ENCODE measurements at regions not wholly inside any gene's neighbourhood (a gene's known extent, or its start where the extent isn't known, plus 50 kb on each side); places are given as distances from the start of the nearest gene placed in this dataset.

DNA sequence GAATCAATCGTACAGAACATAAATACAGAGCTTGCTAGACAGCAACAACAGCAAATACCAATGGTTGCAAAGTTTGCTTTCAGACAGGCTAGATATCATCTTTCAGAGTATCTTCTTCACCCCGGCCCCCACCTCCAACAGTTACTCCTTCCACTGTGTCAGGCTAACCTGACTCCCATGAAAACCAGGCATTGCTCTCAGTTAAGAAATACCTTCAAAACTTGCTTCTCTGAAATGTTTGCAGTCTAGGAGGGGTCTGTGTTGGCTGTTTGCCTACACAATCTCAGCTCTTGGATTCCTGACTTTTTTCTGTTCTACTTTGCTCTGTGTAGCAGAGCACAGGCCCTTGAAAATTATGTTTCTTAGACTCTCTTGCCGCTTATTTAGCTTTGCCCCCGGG lies 599.5 kb upstream of the SYT4 start:
- peak in 1 of 2 donors; percentile 61 for DNase-seq
- Histone ChIP-seq H3K27ac (no peak overlapping the region), H3K36me3 (no peaks in the 10 kb centered on the region), H3K4me1 (peaks cover 0 to 4% (median 0%) of the 10 kb centered on the region in 4 donors), H3K4me3 (no peak overlapping the region), H3K27me3 (no peaks in the 10 kb centered on the region), H3K9me3 (no peaks in the 10 kb centered on the region)
- WGBS, 5 donors: 29 to 43% (median 33%) methylated on average over 4 of the region's 4 CpGs
- TF ChIP-seq, protein P1, sequence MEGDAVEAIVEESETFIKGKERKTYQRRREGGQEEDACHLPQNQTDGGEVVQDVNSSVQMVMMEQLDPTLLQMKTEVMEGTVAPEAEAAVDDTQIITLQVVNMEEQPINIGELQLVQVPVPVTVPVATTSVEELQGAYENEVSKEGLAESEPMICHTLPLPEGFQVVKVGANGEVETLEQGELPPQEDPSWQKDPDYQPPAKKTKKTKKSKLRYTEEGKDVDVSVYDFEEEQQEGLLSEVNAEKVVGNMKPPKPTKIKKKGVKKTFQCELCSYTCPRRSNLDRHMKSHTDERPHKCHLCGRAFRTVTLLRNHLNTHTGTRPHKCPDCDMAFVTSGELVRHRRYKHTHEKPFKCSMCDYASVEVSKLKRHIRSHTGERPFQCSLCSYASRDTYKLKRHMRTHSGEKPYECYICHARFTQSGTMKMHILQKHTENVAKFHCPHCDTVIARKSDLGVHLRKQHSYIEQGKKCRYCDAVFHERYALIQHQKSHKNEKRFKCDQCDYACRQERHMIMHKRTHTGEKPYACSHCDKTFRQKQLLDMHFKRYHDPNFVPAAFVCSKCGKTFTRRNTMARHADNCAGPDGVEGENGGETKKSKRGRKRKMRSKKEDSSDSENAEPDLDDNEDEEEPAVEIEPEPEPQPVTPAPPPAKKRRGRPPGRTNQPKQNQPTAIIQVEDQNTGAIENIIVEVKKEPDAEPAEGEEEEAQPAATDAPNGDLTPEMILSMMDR (IDR thresholded peaks at IDR 0.05): no peak
- TF ChIP-seq EP300 (IDR thresholded peaks at IDR 0.05) (no peak), POLR2A (IDR thresholded peaks at IDR 0.05) (no peak), POLR2AphosphoS5 (IDR thresholded peaks at IDR 0.05) (no peak)
- intact Hi-C loops (cut with DNase I; ENCODE audit: low total_unique reads): no loop called here

DNA sequence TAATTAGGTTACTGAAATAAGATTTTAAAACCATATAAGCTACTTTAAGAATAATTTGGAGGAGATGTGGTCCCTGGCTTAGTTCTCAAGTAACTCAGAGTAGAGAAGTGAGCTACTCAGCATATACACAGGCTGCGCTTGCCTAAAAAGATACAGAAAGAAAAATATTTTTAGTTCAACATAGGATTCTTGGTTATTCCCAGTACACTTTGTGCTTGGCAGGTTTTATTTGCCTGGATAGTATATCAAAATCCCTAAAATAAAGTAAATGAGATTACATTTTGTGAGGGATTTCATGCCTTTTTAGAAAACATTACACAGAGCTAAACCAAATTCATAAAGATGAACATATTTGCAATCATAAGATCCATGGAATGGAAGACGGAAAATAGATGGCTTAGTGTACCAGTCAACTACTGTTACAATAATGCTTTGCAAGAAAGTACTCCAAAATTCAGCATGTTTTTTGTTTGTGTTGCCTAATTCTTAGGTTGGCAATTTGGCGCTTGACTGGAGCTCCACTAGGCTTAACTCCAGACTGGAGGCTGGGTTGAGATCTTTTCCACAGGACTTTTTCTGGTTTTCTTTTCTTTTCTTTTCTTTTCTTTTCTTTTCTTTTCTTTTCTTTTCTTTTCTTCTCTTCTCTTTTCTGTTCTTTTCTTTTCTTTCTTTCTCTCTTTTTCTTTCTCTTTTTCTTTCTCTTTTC lies 600.5 kb upstream of the SYT4 start:
- Histone ChIP-seq H3K4me3 (no peak overlapping the region), H3K36me3 (no peaks in the 10 kb centered on the region), H3K4me1 (peaks cover 0 to 4% (median 0%) of the 10 kb centered on the region in 4 donors), H3K27ac (no peak overlapping the region), H3K9me3 (no peaks in the 10 kb centered on the region), H3K27me3 (no peaks in the 10 kb centered on the region)
- no peak for DNase-seq
- intact Hi-C loops (cut with DNase I; ENCODE audit: low total_unique reads): no loop called here
- no peak for TF ChIP-seq POLR2A (IDR thresholded peaks at IDR 0.05)
- TF ChIP-seq POLR2AphosphoS5 (IDR thresholded peaks at IDR 0.05): no peak
- no peak for TF ChIP-seq EP300 (IDR thresholded peaks at IDR 0.05)
- TF ChIP-seq, protein P1 (IDR thresholded peaks at IDR 0.05): no peak
- 93 to 97% (median 96%) methylated on average over 3 of the region's 3 CpGs for WGBS, 5 donors

DNA sequence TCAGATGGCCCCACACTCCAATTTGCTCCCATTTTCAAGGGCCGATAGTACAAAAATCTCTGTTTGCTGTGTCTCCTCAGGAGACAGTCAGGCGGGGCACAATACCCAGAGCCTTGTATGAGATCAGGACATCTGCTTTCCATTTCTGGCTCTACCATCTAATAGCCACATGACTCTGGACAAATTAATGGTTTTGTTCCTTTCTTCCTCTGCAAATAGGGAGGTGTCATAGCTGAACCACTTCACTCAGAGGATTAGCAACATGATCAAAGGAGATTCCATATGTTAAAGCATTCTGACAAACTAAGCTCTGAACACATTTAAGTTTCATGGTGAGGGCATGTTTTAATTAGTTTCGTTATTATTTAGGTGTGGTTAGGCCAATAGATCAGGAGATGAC lies 602.1 kb upstream of the SYT4 start:
- intact Hi-C loops (cut with DNase I; ENCODE audit: low total_unique reads): no loop called here
- Histone ChIP-seq H3K4me3 (no peak overlapping the region), H3K27ac (no peak overlapping the region), H3K27me3 (no peaks in the 10 kb centered on the region), H3K36me3 (no peaks in the 10 kb centered on the region), H3K4me1 (peaks cover 0 to 4% (median 0%) of the 10 kb centered on the region in 4 donors), H3K9me3 (no peaks in the 10 kb centered on the region)
- WGBS, 5 donors: 78 to 88% (median 78%) methylated on average over 3 of the region's 3 CpGs
- no peak for DNase-seq
- TF ChIP-seq, protein P1 (IDR thresholded peaks at IDR 0.05): no peak
- TF ChIP-seq POLR2AphosphoS5 (IDR thresholded peaks at IDR 0.05): no peak
- TF ChIP-seq POLR2A (IDR thresholded peaks at IDR 0.05): no peak
- TF ChIP-seq EP300 (IDR thresholded peaks at IDR 0.05): no peak

- Histone ChIP-seq H3K4me1 (no peaks in the 10 kb centered on the region), H3K36me3 (no peaks in the 10 kb centered on the region), H3K27ac (no peak overlapping the region), H3K9me3 (no peaks in the 10 kb centered on the region), H3K4me3 (no peak overlapping the region), H3K27me3 (no peaks in the 10 kb centered on the region)
- DNase-seq: no peak
- TF ChIP-seq POLR2A (IDR thresholded peaks at IDR 0.05) (no peak), POLR2AphosphoS5 (IDR thresholded peaks at IDR 0.05) (no peak), EP300 (IDR thresholded peaks at IDR 0.05) (no peak)
- TF ChIP-seq, protein P1 (IDR thresholded peaks at IDR 0.05): no peak
- 62 to 78% (median 68%) methylated on average over 7 of the region's 7 CpGs for WGBS, 5 donors
- intact Hi-C loops (cut with DNase I; ENCODE audit: low total_unique reads): no loop called here
These were observed 605.2 kb upstream of the SYT4 start for GRCh38 chr18:43882358-43883055.
